Embryonic facial prominence (tissue), 1 donor: ENCODE measurements at regions not wholly inside any gene's neighbourhood (a gene's known extent, or its start where the extent isn't known, plus 50 kb on each side); places are given as distances from the start of the nearest gene placed in this dataset.

Source experiments
- DNase-seq: peaks from one replicate; pipeline ENCODE4 v3.0.0-alpha.2; 2016; ENCODE audit errors: extremely low spot score

DNA sequence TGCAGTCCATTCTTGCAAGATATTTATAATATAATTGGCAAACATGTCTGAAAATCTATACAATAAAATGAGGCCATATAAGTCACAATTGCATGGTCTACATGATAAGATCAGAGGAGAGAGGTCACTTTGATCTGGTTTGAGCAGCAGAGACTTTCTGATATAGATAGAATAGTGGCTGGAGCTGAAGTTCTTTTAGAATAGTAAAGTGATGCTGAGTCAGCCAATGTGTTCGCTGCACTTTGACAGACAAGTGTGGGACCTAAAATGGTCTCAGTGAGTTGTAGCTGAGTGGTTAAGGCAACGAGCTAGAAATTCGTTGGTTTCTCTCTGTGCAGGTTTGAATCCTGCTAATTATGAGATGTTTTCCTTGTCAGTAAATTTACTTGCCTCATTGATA is 257.0 kb upstream of the C11orf87 start:
- no peak for DNase-seq

DNA sequence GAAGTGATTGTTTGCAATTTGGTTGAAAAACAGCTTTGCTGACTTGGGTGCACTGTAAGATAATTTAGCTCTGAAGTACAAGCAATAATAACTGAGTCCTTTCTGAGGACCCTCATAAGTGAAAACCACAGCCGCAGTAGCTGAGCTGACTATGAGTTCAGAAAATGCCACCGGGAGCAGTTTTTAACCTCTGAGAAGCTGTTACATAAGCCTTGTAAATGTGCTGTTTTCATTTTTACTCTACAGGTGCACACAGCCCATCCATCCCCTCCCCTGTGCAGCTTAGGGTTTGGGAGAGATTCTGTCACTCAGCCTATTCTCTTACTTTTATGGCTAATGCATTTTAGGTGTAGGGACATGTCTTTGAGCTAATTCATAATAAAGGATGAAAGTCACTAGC is 255.5 kb upstream of the C11orf87 start:
- no peak for DNase-seq

DNA sequence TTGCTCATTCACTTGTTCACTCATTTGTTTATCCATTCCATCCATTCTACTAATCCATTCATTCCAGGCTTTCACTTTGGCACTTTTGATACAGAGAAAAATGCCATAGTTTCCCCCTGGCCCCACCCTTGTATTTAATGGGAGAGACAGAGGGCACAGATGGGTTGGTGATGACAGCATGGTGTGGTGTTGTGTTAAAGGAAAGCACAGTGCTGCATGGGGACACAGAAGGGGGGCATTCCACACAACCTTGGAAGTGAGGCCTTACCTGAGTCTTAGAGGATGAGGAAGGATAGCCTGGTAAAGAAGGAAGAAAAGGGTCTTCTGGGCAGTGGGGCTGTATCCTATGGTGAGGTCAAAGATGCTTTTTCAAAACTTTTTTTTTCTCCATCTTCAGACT is 248.5 kb upstream of the C11orf87 start:
- no peak for DNase-seq

DNA sequence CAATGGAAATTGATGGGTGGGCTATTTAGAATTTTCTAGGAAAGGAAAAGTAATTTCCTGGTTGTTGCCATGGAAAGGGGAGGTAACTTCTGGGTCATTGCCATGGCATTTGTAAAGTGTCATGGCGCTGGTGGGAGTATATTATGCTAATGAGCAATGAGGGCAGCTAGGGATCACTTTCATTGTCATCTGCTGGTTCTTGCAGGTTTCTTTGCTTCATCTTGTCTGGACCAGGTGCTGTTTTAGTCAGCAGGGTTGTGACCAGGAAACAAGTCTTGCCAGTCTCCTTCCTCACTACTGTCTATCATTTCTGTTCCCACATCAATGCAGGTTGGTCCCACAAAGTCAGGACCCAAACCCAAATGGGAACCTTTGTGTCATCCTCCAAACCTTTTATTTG is 237.6 kb upstream of the C11orf87 start:
- no peak for DNase-seq

DNA sequence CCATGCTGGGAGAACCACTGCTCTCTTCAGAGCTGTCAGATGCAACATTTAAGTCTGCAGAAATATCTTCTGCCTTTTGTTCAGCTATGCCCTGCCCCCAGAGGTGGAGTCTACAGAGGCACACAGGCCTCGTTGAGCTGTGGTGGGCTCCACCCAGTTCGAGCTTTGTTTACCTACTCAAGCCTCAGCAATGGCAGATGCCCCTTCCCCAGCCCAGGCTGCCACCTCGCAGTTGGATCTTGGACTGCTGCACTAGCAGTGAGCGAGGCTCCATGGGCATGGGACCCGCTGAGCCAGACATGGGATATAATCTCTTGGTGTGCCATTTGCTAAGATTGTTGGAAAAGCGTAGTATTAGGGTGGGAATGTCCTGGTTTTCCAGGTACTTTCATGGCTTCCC is 229.1 kb upstream of the C11orf87 start:
- no peak for DNase-seq

DNA sequence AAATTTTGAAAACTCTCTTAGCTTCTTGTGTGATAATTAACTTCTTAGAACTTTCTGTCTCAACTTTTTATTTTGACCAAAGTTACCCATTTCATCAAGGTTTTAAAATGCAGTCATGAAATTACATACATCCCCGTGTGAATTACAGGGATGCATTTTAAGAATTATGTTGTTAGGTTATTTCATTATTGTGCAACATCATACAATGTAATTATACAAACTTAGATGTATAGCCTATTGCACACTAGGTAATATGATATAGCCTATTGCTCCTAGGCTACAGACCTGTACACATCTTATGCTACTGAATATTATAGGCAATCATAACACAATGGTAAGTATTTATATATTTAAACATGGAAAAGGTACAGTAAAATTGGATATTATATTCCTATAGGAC is 228.1 kb upstream of the C11orf87 start:
- no peak for DNase-seq

DNA sequence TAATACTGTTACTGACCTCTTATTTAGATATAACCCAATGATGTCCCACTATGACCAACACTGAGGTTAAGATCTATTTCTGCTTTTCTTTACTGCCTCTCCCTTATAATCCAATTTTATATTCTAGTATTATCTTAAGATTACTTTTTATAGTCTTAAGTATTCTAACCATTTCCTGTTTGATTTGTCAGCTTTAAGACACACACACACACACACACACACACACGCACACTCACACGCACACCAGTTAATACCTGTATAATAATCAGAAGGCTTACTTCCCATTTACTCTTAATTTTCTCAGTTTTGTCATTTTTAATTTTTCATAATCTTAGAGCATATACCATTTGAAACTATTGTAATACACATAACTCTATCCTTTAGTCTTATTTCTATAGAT is 226.0 kb upstream of the C11orf87 start:
- no peak for DNase-seq

DNA sequence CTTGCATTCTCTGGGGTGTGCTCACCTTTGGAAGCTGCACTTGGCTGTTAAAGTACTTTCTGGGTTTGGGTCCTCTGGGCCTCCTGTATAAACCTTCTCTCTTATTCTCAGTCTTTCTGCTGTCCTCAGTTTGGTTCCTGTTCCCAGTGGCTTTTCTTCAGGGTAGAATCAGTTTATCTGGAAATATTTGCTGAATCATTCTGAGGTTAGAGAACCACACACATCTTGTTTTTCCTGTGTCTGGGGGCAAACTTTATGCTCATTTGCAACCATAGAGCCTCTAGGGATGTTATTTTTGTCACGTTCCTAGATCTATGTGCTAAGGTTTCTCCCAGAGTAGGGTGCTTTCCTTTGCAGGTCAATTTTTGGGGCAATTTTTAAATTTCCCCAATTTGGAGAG is 224.3 kb upstream of the C11orf87 start:
- no peak for DNase-seq

DNA sequence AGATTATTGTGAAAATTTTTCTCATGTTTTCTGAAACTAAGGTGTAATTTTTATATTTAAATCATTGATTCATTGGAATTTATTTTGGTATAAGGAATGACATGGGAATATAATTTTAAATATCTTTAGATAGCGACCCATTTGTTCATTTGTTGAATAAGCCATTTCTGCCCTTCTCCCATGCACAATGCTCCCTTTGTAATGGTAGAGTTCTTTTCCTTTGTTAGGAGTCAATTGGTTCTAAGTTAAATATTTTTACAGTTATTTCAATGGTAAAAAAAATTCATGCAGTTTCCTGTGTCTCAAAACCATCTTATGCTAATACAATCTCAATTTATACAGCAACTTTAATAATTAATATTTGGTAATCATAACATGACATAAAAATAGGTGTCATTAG is 218.8 kb upstream of the C11orf87 start:
- no peak for DNase-seq

DNA sequence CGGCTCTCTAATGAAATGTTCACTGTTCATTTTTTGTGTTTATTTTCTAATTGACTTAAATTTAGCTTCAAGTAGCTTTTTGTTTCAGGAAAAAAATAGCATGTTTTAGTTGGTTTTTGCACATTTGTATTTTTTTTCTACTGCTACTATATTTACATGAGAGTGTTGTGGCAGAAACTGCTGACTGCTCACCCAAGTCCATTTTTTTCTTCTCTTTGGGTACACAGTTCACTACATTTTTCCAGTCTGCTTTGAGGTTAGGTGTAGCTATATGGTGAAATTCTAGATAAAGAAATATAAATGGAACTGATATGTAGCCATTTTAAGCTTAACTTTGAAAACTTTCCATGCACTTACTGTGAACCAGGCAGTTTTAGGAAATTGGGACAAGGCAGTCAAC is 216.7 kb upstream of the C11orf87 start:
- DNase-seq = no peak

DNA sequence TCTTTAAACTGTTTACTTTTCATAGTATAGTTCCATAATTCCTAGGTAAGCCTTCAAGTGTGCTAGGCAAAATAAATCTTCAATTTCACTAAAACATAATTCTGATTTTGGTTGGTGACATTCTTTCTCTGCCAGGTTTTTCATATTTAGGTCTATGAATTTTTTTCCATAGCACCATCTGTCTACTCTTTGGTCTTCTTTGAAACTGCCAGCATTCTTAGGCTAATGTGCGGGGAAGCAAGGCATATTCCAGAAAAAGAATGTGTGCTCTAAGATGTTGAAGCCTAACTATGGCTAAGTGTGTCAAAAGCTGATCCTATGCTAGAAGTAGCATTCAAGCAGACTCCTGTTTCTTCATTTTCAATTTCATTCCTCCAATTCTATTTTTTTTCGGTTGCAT is 213.9 kb upstream of the C11orf87 start:
- no peak for DNase-seq

DNA sequence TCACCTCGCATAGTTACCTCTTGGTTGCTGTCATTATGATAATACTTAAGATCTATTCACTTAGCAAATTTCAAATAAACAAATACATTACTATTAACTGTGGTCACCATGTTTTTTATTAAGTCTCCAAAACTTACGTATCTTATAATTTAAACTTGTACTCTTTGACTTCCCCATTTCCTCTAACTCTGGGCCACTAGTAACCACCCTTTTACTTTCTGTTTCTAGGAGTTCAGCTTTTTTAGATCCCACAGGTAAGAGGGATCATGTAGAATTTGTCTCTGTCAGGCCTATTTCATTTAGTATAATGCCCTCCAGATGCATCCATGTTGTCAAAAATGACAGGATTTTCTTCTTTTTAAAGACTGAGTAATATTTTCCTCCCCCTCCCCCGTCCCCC is 212.4 kb upstream of the C11orf87 start:
- DNase-seq = no peak

DNA sequence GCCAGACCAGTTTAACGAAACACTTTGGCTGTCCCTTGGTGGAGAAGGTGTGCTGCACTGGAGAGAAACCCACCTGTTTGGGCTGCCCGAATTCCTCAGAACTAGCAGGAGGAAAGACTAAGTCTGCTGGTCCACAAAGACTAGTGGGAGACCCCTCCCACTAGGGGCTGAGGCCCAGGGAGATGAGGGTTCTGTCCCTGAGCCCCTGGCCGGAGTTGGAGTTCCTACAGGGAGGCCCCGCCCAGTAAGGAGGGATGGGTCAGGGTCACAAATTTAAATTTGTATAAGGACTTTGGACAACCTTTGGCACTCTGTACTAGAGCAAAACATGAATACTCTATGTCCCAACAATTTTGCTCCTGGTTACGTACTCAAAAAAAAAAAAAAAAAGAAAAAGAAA is 200.8 kb upstream of the C11orf87 start:
- DNase-seq = no peak

DNA sequence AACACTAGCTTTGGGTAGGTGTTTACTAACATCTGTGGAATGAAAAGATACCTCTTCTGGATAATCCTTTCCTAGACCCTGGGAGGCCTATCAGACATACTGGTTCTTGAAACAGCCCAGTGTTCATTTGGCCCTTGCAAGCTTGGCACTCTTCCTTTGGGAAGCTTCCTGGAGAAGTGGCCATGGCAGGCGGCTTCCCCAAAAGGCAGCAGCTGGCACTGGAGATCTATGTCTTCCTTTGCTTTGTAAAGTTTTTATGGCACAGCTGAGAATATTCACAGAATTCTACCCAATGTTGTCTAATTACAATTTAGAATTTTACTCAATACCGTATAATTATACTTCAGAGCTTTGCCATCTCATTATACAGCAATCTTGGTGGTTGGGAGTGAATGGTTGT is 199.2 kb upstream of the C11orf87 start:
- no peak for DNase-seq

DNA sequence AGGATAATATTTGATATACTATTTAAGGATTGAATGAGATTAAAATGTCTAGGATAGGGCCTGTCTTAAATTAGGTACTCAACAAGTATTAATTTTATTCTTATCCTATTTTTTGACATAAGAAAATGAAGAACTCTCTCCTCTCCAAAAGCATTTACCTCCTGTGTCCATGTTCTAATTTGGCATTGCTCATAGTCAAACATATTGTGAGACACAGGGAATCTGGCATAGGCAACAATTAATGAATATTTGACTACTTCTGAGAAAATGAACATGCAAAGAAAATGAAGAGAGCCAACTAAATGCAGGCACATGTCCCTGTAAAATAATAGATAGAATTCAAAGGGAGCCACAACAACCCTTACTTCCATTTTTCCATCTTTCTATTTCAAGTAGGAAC is 198.5 kb upstream of the C11orf87 start:
- DNase-seq = no peak

DNA sequence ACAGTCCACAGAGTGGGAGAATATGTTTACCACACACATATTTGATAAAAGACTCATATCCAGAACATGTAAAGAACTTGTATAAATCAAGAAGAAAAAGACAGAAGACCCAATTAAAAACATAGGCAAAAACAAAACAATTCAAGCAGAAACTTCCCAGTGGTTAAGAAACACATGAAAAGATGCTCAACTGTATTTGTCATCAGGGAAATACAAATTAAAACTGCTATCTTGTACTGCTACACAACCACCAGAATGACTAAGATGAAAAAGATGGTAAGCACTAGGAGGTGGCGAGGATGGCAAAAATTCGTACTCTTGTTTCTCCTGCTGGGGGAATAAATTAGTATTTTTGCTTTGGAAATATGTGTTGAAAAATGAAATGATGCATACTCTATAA is 192.3 kb upstream of the C11orf87 start:
- no peak for DNase-seq

DNA sequence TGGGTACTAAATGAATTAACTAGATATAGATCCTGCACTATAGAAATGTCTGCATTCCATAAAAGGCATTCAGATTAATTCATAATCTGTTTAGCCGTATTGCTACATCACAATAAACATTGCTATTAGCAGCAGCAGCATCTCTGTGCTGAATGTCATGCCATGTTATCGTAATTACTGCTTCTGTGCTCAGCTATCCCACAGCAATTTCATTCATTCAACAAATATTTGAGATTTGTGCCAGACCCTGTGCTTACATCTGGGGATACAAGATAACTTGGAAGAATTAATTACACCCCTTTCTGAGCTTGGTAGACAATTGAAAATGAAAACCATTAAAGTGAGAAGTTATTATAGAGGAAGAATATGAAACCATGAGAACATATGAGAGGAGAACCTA is 185.8 kb upstream of the C11orf87 start:
- DNase-seq = no peak

DNA sequence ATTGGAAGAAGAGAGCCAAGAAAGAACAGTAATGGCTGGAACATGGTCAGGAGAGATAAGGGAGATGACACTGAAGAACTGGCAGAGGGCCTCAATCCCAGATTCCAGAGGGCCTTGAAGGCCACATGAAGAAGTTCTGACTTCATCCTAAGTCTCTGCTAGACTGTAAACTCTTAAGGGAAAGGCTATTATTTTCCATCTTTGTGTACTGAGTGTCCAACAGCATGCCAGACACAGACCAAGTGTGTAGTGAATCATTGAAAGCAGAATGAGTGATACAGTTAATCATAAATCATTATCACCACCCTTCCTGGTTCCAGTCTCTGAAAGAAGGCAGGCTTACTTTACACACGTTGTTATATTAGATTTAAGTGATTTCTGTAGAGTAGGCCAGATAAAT is 185.3 kb upstream of the C11orf87 start:
- no peak for DNase-seq

DNA sequence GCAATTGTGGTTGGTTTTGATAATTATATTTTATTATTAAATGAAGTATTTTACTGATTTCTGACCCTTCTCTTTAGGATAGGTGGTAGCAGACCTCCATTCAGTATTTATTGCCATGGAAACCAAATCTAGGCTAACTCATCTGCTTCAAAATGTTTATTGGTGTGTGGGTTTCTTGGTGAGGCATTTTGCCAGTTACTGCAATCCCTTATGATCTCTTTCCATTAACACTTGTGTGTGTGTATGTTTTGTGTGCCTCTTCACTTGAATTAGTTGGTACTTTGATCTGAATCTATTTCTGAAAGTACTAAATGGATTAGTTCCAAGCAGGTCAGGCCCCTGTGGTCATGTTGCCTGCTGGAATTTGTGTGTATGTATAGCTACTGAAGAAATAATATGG is 184.4 kb upstream of the C11orf87 start:
- DNase-seq = no peak

DNA sequence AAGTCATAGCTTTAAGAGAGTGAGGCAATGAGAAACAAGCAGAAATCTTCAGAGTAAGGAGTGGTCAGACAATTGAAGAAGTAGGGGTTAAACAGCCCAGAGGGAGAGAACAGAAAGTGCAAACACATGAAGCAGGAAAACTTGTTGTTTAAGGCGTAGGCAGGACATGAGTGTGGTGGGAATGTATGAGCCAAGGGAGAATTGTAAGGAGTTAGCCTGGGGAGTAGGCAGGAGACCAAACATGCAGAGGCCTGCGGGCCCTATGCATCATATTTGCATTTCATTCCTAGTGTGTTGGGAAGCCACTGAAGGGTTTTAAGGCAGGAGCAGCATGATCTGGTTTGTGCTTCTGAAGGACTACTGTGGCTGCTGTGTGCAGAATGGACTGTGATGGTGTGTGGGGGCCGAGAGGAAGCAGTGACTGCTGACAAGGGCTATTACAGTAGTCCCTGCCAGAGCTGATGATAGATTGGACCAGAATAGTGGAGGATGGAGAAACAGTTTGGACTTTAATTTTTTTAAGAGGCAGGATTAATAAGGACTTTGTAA is 179.9 kb upstream of the C11orf87 start:
- no peak for DNase-seq

DNA sequence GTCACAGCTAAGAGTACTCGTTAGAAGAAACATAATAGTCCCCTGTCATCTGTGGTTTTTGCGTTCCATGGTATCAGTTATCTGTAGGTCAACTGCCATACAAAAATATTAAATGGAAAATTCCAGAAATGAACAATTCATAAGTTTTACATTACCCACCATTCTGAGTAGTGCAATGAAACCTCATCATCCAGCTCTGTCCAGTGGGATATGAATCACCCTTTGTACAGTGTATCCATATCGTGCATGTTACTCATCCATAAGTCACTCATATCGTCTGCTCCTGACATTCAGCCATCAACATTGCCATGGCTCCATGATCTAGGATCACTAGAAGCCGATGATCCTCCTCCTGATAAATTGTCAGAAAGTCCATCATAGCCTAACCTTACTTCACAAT is 174.9 kb upstream of the C11orf87 start:
- DNase-seq = no peak

DNA sequence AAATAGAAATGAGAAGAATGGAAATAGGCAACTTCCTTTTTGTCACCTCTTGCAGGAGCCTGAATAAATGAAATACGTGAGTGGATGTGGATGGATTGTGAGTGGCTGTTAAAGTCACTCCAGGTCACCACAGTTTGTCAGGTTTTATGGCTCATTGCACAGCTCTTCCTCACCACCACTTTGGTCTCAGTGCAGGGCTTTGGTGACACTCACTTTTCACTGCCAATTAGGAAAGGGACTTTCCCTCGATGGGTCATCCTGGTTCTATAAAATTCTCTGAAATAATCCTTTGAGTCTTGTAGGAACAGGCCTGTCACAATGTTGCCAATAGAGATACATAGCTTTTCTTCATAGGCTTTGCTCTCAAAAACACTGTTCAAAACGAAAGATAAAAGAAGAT is 172.4 kb upstream of the C11orf87 start:
- no peak for DNase-seq

DNA sequence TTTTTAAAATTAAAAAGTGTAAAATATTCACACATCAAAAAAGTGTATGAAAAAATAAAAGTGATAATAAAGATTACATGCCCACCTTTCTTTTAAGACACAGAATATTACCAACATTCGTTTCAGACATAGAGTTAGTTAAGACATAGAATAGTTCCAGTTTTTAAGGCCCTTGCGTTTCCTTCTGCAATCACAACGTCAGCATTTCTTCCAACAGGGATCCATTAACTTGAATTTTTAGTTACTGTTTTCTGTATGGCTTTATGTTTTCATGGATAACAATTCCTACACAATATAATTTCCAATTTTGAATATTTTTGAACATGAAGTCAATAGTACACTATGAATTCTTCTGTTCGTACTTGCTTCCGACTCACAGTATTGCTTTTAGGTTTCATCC is 170.8 kb upstream of the C11orf87 start:
- no peak for DNase-seq

DNA sequence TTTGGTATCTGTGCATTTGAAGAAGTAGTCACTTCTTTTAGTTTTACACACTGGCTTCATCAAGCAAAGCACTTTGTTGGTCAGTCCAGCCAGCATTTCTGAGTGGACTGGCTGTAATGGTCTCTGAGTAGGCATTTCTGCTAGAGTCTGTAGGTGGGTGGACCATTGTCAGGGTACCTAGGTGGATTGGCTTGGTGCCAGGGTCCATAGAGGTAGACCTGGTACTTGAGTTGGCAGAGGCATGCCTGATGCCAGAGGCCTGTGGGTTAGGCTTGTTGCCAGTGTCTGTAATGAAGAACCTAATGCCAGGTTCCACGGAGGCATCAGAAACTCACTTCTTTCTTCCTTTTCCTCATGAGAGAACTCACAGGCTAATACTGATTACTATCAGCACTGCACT is 157.9 kb upstream of the C11orf87 start:
- DNase-seq = no peak
